GM21367 (cell line): ENCODE measurements at regions not wholly inside any gene's neighbourhood (a gene's known extent, or its start where the extent isn't known, plus 50 kb on each side); places are given as distances from the start of the nearest gene placed in this dataset.
"Not testable (repeated sequence)": the region's sequence is repeated elsewhere in the genome, so short reads cannot be mapped to it uniquely, and the experiment has no call there.

Experiments
- ATAC-seq: cut with Tn5 transposase; IDR thresholded peaks from one replicate; pipeline ENCODE4 v1.9.1; 2021; ENCODE audit not compliant: unreplicated experiment

DNA sequence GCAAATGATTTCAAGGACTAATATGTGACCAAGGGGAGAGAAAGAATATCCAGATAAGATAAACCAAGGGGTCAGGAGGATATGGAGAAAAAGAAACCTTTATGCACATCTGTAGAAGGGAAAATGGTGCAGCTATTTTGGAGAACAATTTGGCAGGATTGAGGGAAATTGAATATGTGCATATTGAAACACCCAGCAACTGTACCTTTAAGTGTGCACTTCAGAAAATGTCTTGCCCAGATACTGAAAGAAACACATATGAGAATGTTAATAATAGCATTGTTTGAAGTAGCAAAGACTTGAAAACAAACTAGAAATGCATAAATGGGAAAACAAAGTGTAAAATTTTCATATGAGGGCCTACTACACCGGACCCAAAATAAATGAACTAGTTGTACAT, 599.6 kb downstream of the PSAT1 start:
- no peak for ATAC-seq

DNA sequence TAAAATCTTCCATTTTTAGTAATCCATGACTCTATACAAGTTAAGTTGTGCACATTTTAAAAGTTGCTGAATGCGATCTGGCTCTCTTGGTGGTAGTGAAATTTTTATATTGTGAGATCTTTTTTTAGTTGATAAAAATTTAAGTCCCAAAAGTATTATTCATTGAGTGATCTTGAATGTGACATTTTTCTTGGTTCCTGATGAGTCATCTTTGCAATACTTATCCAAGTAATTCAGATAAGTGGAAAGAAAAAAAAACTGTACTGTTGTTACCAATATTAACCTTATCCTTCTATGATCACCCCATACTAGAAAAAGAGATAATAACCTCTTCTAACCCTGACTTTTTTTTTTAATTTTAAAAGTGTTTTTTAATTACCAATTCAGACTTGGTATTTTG, 601.3 kb downstream of the PSAT1 start:
- ATAC-seq = no peak

DNA sequence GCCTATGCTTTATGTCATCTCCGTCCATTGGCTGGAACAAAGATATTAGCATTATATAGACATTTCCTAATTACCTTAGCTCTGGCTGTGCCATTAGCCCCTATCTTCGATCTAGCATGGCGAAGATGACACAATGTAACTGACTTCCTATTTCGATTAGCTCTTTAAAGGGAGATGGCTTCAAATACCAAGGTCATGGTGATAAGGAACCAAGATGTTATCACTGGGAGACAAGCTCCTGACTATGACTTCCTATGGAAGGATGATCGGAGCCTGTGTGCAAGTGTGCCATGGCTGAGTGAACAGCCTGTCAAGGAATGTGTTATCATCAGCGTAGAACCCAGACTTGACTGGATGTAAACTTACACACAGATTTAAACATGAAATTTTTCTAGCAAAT, 602.1 kb downstream of the PSAT1 start:
- no peak for ATAC-seq

DNA sequence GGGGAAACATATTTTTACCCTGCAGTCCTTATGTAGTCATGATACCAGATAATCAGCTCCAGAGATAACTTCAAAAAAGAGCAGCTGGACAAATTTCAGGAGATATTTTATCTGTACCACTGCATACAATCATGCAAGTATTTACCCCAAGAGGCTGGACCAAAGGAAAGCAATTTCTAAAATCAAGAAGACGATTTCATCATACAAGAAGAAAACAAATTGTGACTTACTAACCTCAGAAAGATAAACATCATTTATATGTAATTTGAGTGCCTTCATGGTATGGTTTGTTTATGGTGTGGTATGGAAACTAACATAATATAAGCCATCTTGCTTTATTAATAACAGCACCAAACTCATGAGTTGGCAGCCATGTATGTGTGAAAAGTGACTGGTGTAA, 603.6 kb downstream of the PSAT1 start:
- no peak for ATAC-seq

DNA sequence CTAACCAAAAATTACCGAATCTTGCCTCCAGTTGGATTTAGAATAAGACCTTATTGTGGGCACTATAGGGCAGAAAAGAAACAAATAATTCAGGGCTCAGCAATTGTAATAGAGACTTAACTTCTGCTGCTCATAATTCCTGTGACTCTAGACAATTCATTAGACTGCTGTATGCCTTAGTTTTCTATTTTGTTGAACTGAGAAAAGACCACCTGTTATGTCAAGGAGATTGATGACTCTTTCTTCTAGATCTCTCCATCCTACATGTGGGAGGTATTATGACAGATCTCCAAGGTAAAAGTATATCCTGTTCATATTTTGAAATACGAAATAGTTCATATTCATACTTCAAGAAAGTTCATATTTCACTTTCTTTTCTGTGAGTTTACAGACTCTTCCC, 605.1 kb downstream of the PSAT1 start:
- no peak for ATAC-seq

DNA sequence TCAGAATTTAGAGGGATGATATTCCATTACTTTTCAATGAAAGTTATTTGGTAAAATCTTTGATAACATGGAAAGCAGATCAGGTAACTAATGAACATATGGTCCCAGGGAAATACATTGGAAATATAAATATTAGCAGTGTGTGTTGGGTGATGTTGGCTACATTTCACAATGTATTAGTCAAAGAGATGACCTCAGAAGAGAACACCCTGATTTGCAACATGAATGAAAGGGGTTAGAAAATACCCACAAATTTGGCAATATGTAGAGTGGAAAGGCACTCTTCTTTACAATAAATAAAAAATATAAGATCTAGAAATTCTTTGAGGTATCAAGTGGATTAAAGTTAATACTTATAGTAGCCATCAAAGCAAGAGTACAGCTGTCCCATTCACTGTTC, 606.7 kb downstream of the PSAT1 start:
- no peak for ATAC-seq

DNA sequence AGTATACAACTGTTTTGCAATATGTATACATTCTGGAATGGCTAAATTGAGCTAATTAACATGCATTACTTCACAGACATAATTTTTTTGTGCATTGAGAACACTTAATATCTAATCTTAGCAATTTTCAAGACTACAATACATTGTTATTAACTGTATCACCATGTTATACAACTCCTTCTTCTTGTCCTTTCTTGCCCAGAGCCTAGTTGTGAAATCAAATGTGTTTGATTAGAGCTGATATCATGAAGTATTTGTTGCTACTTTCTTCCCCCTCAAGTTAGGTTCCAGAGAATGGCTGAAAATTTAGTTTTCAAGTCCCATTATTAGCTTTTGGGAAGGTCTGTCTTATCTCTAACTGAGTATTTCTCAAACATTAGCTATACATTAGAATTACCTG, 607.8 kb downstream of the PSAT1 start:
- ATAC-seq = no peak

DNA sequence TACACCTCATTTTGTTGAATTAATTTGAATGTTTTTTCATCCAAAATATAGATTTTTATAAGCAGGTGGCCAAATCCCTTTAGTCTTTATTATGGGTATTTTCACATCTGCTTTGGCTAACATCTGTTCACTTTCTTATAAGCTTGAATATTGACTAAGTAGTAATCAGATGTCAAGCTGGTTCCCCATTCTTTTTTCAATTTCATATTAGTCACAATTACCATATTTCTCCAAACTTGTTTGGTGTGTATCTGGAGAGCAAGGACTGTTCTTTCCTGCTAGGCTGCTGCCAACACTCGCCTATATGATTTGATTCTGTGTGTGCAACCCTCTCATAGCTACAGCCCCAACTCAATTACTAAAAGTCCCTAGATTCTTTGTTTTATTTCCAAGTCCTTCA, 608.5 kb downstream of the PSAT1 start:
- no peak for ATAC-seq

DNA sequence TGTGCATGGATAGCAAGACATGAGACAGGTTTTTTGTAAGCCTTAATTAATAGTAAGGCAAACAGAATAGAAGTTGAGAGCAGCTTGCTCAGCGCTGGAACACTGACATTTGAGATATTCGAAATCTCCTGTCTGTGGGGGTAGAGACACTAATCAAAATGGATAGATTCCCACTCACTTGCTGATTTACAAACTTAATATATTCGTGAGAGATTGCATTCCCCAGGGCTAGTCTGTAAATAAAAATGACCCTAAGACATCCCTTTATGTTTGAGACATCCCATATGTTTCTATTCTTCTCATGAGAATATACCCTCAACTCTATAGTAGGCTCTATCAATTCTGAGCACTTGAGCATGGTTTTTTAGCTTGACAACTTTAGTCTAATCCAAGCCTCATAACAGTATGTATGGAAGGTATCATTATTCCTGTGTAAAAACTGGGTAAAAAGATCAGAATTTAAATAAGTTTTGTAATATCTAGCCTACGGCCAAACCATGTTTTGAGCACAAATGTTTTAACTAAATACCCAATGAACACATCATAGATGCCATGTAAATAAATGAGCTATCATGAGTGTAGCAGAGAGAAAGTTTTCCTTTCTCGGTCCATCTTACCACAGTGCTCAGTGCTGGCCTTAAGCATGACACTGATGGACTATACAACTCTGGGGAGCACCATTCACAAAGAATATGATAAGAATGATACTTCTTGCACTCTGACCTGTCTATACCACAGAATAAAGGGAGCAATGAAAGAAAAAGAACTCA, 609.2 kb downstream of the PSAT1 start:
- ATAC-seq = no peak

DNA sequence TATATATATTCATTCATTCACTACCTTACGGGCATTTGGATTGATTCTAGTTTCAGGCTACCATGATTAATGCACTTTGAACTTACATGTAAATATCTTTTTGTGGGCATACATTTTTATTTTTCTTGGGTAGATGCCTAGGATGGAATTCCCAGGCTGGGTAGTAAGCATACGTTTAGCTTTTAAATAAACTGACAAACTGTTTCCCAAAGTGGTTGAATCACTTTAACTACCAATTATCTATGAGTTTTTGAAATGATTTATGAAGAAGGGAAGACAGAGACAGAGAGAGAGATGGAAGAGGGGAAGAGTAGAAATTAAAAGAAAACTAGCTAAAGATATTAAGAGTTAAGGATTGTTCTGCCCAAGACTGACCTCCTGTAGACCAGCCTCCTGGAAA, 612.6 kb downstream of the PSAT1 start:
- no peak for ATAC-seq

DNA sequence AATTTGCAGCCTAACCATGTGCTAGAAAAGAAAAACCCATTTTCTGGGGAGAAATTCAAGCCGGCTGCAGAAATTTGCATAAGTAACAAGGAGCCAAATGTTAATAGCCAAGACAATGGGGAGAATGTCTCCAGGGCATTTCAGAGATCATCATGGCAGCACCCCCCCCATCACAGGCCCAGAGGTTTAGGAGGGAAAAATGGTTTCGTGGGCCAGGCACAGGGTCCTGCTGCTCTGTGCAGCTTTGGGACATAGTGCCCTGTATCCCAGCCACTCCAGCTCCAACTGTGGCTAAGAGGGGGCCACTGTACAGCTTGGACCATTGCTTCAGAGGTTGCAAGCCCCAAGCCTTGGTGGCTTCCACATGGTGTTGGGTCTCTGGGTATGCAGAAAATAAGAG, 620.0 kb downstream of the PSAT1 start:
- ATAC-seq = not testable (repeated sequence)

DNA sequence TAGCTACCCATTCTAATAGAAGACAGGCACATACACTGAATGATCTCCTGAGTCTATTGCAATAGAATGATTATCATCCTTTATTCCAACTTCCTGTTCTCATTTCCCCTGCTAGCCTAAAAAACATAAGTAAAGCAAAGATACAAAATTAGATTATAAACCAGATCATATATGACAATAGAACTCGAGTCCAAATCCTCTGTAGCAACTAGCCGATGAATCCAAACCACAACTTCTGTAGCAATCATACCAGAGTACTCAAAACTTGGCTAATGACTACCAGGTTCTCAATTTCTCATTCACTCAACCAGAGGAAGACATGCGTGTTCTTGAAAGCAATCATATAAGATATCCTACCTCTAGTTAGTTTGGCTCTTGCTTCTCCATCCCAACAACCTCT, 622.1 kb downstream of the PSAT1 start:
- ATAC-seq = no peak

DNA sequence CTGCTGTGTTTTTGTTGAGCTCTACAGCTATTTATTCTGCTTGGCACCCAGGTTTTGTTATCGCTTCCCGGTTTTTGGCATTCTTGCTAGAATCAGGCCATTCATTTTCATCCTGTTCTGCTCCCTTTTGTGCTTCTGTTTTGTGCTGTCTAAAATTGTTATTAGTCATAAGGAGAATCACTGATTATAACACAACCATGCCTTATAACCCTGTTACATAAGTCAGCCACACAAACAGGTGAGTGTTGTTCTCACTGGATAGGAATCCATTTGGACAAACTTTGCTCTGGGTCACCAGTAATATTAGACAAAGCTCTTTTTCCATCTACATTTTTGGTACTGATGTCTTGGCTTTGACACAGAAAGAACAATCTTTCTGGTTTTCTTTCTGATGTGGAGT, 622.8 kb downstream of the PSAT1 start:
- no peak for ATAC-seq

DNA sequence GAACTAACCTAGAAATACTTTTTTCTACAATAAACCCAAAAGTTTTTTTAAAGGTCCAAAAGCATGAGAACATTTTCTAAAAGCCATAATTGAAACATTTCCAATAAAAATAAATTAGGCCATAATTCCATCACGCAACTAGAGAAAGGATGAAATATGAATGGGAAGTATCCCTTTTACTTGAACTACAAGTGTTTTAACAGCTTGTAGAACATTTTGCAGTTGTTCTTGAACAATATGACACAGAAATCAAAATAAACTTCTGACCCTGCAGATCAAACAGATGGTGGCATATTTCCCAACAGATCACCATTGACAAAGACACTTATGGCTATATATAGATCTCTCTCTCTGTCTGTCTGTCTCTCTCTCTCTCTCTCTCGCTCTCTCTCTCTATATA, 624.4 kb downstream of the PSAT1 start:
- ATAC-seq = no peak

DNA sequence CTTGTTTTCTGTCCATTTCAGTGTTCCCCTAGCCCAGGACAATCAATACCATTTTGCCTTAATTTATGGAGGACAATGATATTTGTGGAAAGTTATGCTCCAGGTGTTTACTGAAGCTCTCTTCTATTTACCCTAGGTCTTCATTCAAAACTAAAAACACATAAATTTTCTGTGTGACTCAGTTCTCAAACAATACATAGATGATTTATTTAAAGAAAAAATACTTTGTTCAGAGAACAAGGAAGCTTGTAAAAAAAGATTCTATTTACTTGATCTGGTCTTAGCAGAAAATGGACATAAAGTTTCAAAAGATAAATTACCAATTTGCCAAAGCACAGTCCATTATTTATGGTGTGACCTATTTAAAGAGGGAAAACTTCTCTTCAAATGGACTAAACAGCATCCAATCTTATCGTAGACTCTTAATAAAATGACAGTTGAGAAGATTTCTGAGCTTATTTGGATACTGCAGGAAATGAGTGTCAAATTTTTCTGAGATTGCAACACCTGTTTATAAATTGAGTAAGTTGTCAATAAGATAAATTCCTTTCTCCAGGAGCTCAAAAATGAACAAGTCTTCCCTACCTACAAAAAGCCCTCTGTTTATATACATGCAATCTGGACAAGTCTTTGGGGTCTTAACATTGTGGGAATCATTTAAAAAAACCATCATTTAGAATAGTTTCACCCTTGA, 627.2 kb downstream of the PSAT1 start:
- ATAC-seq = no peak

DNA sequence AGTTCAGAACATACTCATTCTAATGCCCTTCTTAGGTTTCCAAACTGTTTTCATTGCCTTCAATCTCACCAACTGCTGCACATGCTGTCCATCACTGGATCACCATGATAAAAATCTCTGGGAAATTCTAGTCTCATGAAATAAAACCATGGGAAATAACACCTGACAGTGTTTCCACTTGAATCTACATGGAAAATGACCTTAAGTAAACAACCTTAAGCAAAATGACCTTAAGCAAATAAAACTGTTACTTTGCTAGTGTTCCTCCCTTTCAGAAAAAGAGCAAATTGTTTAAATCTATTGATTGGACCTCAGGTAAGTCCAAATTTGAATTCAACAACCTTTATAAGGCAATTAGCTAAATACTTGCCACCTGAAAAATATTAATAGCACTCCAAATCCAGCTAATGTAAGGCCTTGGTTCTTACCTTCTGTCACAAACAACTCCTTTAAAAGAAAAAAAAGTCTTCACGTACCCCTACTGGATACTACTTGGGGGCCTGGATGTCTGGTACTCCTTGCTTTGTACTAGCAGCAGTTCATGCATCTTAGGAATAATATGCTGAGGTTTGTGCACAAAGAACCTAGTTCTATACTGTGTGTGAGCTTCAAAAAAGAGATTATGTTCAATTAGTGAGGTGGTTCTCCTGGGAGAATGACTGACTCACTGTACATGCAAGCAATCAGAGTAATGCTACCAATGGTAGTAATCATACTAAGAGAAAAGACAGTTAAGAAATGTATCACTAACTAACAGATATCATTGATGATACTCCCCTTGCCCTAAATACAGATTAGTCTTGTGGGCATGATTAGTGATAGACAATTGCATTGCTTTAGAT, 630.4 kb downstream of the PSAT1 start:
- ATAC-seq = no peak

DNA sequence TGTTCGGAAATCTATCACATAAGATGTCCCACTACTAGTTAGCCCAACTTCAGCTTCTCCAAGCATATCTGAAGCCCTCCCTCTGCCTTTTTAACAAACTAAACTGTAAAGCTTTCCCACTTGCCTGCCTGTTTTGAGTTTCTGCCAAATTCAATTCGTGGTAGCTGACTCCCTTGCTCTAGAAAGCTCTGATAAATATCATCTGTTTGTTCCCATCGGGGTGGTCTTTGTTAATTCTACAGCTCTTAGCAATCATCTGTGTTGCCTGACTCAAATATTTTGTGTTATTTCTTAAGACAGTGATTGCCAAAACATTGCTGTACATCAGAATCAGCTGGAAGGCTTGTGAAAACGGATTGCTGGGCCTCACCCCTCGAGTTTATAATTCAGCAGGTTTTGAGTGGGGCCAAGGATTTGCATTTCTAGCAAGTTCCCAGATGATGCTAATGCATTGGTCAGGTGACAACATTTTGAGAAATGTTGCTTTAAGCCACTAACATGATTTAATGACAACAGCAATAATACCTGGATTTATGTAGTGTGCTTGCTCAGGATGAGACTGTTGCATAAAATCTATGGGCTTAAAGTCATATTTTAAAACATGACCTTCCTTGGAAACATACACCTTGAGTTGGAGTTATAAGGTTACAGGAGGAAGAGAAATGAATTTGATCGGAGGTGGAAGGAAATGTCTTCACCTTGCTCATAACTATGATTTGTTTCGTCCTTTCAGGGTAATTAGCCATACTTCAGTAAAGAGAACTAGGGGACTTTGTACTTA, 631.9 kb downstream of the PSAT1 start:
- ATAC-seq = no peak

DNA sequence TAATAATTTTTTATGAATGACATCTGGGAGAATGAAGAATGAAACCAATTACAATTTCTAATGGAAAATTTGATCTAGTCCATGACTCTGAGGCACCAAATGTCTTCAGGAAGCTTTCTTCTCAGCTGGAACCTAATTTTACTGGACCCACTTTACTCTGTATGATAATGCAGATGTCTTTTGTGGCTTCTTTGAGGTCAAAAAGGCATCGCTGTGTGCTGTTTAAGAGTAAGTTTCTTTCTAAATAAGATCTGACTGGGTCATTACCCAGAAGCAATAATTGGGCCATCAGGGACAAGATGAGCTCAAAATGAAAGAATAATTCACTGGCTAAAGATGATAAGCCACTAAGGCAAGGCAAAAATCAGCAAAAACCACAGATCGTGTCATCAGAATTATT, 633.4 kb downstream of the PSAT1 start:
- no peak for ATAC-seq

DNA sequence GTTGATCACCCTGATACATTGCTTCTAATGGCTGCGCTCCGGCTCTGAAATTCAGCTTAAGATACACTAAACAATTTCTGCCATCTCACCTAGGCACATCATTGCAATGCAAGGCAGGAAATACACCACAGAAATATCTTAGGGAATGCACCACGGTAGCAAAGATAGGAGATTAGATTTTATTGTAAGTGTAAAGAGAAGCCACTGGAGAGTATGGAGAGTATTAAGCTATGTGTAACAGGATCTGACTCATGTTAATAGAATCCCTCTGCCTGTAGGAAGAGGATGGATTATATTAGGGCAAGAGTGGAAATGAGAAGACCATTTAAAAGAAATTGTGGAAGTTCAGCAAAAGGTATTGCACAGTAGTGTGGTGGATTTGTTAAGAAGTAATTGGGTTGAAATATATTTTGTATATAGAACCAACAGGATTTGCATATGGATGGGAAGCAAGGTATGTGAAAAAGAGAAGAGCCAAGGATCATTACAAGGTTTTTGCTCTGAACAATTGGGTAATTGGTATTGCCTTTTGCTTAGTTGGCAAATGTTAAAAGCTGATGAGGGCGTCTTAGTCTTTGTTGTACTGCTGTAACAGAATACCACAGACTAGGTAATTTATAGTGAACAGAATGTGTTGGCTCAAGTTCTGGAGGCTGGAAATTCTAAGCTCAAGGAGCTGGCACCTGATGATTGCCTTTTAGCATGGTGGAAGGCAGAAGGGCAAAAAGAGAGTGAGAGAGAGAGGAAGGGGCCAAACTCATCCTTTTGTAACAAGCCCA, 636.1 kb downstream of the PSAT1 start:
- no peak for ATAC-seq

DNA sequence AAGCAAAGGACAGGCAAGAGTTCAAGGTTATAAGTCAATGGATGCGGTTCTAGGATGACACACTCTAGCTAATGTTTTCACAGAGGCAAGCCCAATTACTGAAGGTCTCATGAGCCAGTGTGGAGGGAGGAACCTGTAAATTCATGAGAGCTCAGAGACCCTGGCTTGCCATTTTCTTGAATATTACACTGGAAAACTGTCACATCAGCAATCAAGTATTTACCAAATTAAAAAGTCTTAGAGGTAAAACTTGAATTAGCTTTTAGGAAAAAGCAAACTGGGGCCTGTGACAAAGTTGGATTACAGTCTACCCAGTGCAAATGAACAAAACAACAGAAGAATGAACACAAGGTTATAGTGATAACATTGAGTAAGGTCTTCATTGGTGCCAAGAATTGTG, 636.9 kb upstream of the TLE4 start:
- ATAC-seq = no peak
